IMR-90 (cell line): ENCODE measurements at regions not wholly inside any gene's neighbourhood (a gene's known extent, or its start where the extent isn't known, plus 50 kb on each side); places are given as distances from the start of the nearest gene placed in this dataset.

Experiments used
- ATAC-seq: fragments of 200-7000 bp; cut with Tn5 transposase; 2 replicates; pipeline ENCODE4 v1.9.1; 2020; ENCODE audit warnings: low read depth, mild to moderate bottlenecking, moderate library complexity
- BruUV-seq: library from RNA; stranded (reverse); fragments of 400-500 nt; replicated peaks from 2 replicates; lab custom pipeline; 2021; lab: Mats Ljungman, UMichigan
- CTCF ChIA-PET: fragments of 300-600 bp; formaldehyde crosslinking; extraction: SDS; loops from one replicate; lab custom pipeline; 2021; ENCODE audit warnings: antibody characterized with exemption; lab: Yijun Ruan, JAX
- POLR2A ChIA-PET: fragments of 300-600 bp; sonication (Branson Sonifier 250); formaldehyde crosslinking; loops from one replicate; lab custom pipeline; 2022; ENCODE audit warnings: antibody characterized with exemption; ENCODE audit not compliant: unreplicated experiment; lab: Charles Lee
- DNase-seq: peaks from one replicate; pipeline ENCODE4 v3.0.0; 2013
- H2AFZ ChIP-seq: replicated peaks from 2 replicates; pipeline ENCODE3; 2013; ENCODE audit warnings: low read length, mild to moderate bottlenecking; ENCODE audit not compliant: poor library complexity
- H2AK5ac ChIP-seq: 2 replicates; pipeline ENCODE4 v1.6.1; 2013; ENCODE audit warnings: low read depth, low read length, inconsistent platforms
- H2AK9ac ChIP-seq: replicated peaks from 2 replicates; pipeline ENCODE3; 2013; ENCODE audit warnings: mild to moderate bottlenecking, low read depth, low read length, moderate library complexity; ENCODE audit not compliant: poor library complexity
- H2BK120ac ChIP-seq: 2 replicates; pipeline ENCODE4 v1.6.1; 2013; ENCODE audit warnings: low read depth, low read length, inconsistent platforms
- H2BK15ac ChIP-seq: 3 replicates; pipeline ENCODE4 v1.6.1; 2013; ENCODE audit warnings: low read depth, low read length, inconsistent platforms
- H2BK20ac ChIP-seq: 2 replicates; pipeline ENCODE4 v1.6.1; 2013; ENCODE audit warnings: low read depth, mild to moderate bottlenecking, inconsistent platforms, low read length, moderate library complexity
- H2BK5ac ChIP-seq: 2 replicates; pipeline ENCODE4 v1.6.1; 2013; ENCODE audit warnings: mild to moderate bottlenecking, low read depth, low read length, inconsistent platforms; ENCODE audit not compliant: poor library complexity, severe bottlenecking
- H3K14ac ChIP-seq: replicated peaks from 2 replicates; pipeline ENCODE4 v1.6.1; 2013; ENCODE audit warnings: low read depth, low read length, inconsistent platforms
- H3K18ac ChIP-seq: 2 replicates; pipeline ENCODE4 v1.6.1; 2013; ENCODE audit warnings: low read depth, low read length, control low read depth
- H3K23ac ChIP-seq: 2 replicates; pipeline ENCODE4 v1.6.1; 2013; ENCODE audit warnings: low read depth, low read length, inconsistent platforms
- H3K27ac ChIP-seq: 2 replicates; pipeline ENCODE4 v1.5.1; 2013; ENCODE audit warnings: mild to moderate bottlenecking, control low read depth, low read length; ENCODE audit not compliant: insufficient read depth
- H3K27me3 ChIP-seq: 2 replicates; pipeline ENCODE4 v1.6.1; 2013; ENCODE audit warnings: low read length; ENCODE audit not compliant: control insufficient read depth, insufficient read depth
- H3K36me3 ChIP-seq: 2 replicates; pipeline ENCODE4 v1.6.1; 2013; ENCODE audit warnings: low read length, mixed read lengths; ENCODE audit not compliant: control insufficient read depth, insufficient read depth
- H3K4ac ChIP-seq: 2 replicates; pipeline ENCODE4 v1.6.1; 2013; ENCODE audit warnings: low read depth, low read length, inconsistent platforms
- H3K4me1 ChIP-seq: 2 replicates; pipeline ENCODE4 v1.6.1; 2013; ENCODE audit warnings: low read length, mixed read lengths; ENCODE audit not compliant: control insufficient read depth, insufficient read depth
- H3K4me2 ChIP-seq: 2 replicates; pipeline ENCODE4 v1.6.1; 2013; ENCODE audit warnings: low read depth, mild to moderate bottlenecking, control low read depth, low read length, moderate library complexity
- H3K4me3 ChIP-seq: 2 replicates; pipeline ENCODE4 v1.5.1; 2013; ENCODE audit warnings: low read depth, mild to moderate bottlenecking, control low read depth, low read length, moderate library complexity; ENCODE audit not compliant: insufficient read depth
- H3K56ac ChIP-seq: 2 replicates; pipeline ENCODE4 v1.6.1; 2013; ENCODE audit warnings: low read length, inconsistent platforms; ENCODE audit not compliant: insufficient read depth; ENCODE audit errors: extremely low read depth
- H3K79me1 ChIP-seq, 2 experiments: 2 replicates each; pipeline ENCODE4 v1.6.1; 2013; ENCODE audit warnings: low read length in 2 of 2, inconsistent platforms in 1 of 2, low read depth in 1 of 2
- H3K9ac ChIP-seq: 2 replicates; pipeline ENCODE4 v1.6.1; 2013; ENCODE audit warnings: low read depth, low read length, control low read depth
- H3K9me1 ChIP-seq: 2 replicates; pipeline ENCODE4 v1.6.1; 2013; ENCODE audit warnings: low read length, inconsistent platforms; ENCODE audit not compliant: insufficient read depth
- H3K9me3 ChIP-seq: 2 replicates; pipeline ENCODE4 v1.6.1; 2013; ENCODE audit warnings: low read length; ENCODE audit not compliant: control insufficient read depth, insufficient read depth
- H4K20me1 ChIP-seq: 2 replicates; pipeline ENCODE4 v1.6.1; 2013; ENCODE audit warnings: low read length, inconsistent platforms; ENCODE audit not compliant: insufficient read depth
- H4K5ac ChIP-seq: 2 replicates; pipeline ENCODE4 v1.6.1; 2013; ENCODE audit warnings: mild to moderate bottlenecking, low read depth, low read length, control low read depth
- H4K8ac ChIP-seq, 2 experiments: 2 replicates each; pipeline ENCODE4 v1.6.1; 2013; ENCODE audit warnings: low read depth in 2 of 2, low read length in 2 of 2, control low read depth in 1 of 2, inconsistent platforms in 1 of 2
- H4K91ac ChIP-seq: 2 replicates; pipeline ENCODE4 v1.6.1; 2013; ENCODE audit warnings: low read depth, low read length, inconsistent platforms; ENCODE audit not compliant: insufficient read depth
- BHLHE40 ChIP-seq: fragments of 150-350 bp; IDR thresholded peaks from 2 replicates; pipeline ENCODE4 v1.6.1; 2016; ENCODE audit warnings: mild to moderate bottlenecking, low read depth, low read length
- CHD1 ChIP-seq: IDR thresholded peaks from 2 replicates; pipeline ENCODE4 v1.6.1; 2012; ENCODE audit warnings: low read depth, low read length, improper control_type of control experiment
- ELK1 ChIP-seq: fragments of 150-350 bp; IDR thresholded peaks from 2 replicates; pipeline ENCODE4 v1.6.1; 2016; ENCODE audit warnings: low read depth, mild to moderate bottlenecking, low read length, moderate library complexity, borderline replicate concordance
- FOS ChIP-seq: fragments of 150-350 bp; IDR thresholded peaks from 2 replicates; pipeline ENCODE4 v1.6.1; 2016; ENCODE audit warnings: low read depth, low read length
- MAFK ChIP-seq: IDR thresholded peaks from 2 replicates; pipeline ENCODE4 v1.6.1; 2012; ENCODE audit warnings: low read depth, low read length, improper control_type of control experiment
- MAZ ChIP-seq: IDR thresholded peaks from 2 replicates; pipeline ENCODE4 v1.6.1; 2012; ENCODE audit warnings: low read depth, mild to moderate bottlenecking, low read length, improper control_type of control experiment, moderate library complexity, borderline replicate concordance
- MXI1 ChIP-seq: IDR thresholded peaks from 2 replicates; pipeline ENCODE4 v1.6.1; 2012; ENCODE audit warnings: low read depth, mild to moderate bottlenecking, low read length, moderate library complexity, borderline replicate concordance
- POLR2A ChIP-seq: IDR thresholded peaks from 2 replicates; pipeline ENCODE4 v1.6.1; 2012; ENCODE audit warnings: mild to moderate bottlenecking, low read depth, low read length
- RAD21 ChIP-seq: IDR thresholded peaks from 2 replicates; pipeline ENCODE4 v1.6.1; 2012; ENCODE audit warnings: low read length, improper control_type of control experiment
- RCOR1 ChIP-seq: IDR thresholded peaks from 2 replicates; pipeline ENCODE4 v1.6.1; 2012; ENCODE audit warnings: mild to moderate bottlenecking, low read length, improper control_type of control experiment; ENCODE audit not compliant: insufficient replicate concordance
- RFX5 ChIP-seq: IDR thresholded peaks from 2 replicates; pipeline ENCODE4 v1.8.0; 2012; ENCODE audit warnings: low read depth, mild to moderate bottlenecking, low read length, moderate library complexity
- SMC3 ChIP-seq: fragments of 150-350 bp; IDR thresholded peaks from 2 replicates; pipeline ENCODE4 v1.6.1; 2016; ENCODE audit warnings: low read depth, mild to moderate bottlenecking, antibody characterized with exemption, low read length, moderate library complexity
- dilution Hi-C: fragments of 300-500 bp; cut with HindIII; formaldehyde crosslinking; loops from one replicate; pipeline ENCODE4 v1.14.3; 2018; ENCODE audit warnings: low sequenced_read_pairs; ENCODE audit not compliant: unreplicated experiment
- in situ Hi-C: fragments of 300-500 bp; cut with MboI; formaldehyde crosslinking; loops from 3 replicates; pipeline ENCODE4 v1.14.3; 2019; ENCODE audit warnings: low sequenced_read_pairs, inconsistent platforms, mixed read lengths
- intact Hi-C: fragments of 100-400 bp; cut with micrococcal nuclease; formaldehyde crosslinking; loops from 2 replicates; pipeline ENCODE4 v1.10.0; 2022
- TF ChIP-seq, protein P1 (sequence below): fragments of 150-350 bp; IDR thresholded peaks from 2 replicates; pipeline ENCODE4 v1.6.1; 2017; ENCODE audit warnings: mild to moderate bottlenecking, antibody characterized with exemption, low read length, low read depth
- TF ChIP-seq, protein P2 (sequence below): conservative IDR thresholded peaks from 2 replicates; pipeline ENCODE4 v1.5.1; 2012; ENCODE audit warnings: mild to moderate bottlenecking, low read depth, low read length, improper control_type of control experiment

- Histone ChIP-seq H3K9me1 (no peaks in the 10 kb centered on the region), H2AK9ac (no peak overlapping the region), H4K5ac (no peak overlapping the region), H2BK15ac (no peak overlapping the region), H3K23ac (no peak overlapping the region), H2BK20ac (no peak overlapping the region), H4K91ac (no peak overlapping the region), H3K4me2 (no peak overlapping the region), H3K79me1 (no peaks in the 10 kb centered on the region), H2BK120ac (no peak overlapping the region), H3K4ac (no peak overlapping the region), H3K18ac (no peak overlapping the region), H3K9me3 (no peaks in the 10 kb centered on the region), H3K36me3 (no peaks in the 10 kb centered on the region), H3K27me3 (no peaks in the 10 kb centered on the region), H3K9ac (no peak overlapping the region), H3K56ac (no peak overlapping the region), H4K20me1 (no peaks in the 10 kb centered on the region), H3K27ac (no peak overlapping the region), H3K4me3 (no peak overlapping the region), H3K4me1 (no peaks in the 10 kb centered on the region), H2BK5ac (no peak overlapping the region), H2AFZ (no peak overlapping the region), H4K8ac (no peak overlapping the region), H2AK5ac (no peak overlapping the region), H3K14ac (no peak overlapping the region)
- no TSS peak for BruUV-seq
- no peak for DNase-seq
- TF ChIP-seq RFX5 (no peak), MAFK (no peak), MAZ (no peak), RCOR1 (no peak), BHLHE40 (no peak), RAD21 (no peak), FOS (no peak), CHD1 (no peak), SMC3 (no peak), ELK1 (no peak), MXI1 (no peak), POLR2A (no peak)
- TF ChIP-seq, protein P1, sequence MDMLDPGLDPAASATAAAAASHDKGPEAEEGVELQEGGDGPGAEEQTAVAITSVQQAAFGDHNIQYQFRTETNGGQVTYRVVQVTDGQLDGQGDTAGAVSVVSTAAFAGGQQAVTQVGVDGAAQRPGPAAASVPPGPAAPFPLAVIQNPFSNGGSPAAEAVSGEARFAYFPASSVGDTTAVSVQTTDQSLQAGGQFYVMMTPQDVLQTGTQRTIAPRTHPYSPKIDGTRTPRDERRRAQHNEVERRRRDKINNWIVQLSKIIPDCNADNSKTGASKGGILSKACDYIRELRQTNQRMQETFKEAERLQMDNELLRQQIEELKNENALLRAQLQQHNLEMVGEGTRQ = no peak
- TF ChIP-seq, protein P2, sequence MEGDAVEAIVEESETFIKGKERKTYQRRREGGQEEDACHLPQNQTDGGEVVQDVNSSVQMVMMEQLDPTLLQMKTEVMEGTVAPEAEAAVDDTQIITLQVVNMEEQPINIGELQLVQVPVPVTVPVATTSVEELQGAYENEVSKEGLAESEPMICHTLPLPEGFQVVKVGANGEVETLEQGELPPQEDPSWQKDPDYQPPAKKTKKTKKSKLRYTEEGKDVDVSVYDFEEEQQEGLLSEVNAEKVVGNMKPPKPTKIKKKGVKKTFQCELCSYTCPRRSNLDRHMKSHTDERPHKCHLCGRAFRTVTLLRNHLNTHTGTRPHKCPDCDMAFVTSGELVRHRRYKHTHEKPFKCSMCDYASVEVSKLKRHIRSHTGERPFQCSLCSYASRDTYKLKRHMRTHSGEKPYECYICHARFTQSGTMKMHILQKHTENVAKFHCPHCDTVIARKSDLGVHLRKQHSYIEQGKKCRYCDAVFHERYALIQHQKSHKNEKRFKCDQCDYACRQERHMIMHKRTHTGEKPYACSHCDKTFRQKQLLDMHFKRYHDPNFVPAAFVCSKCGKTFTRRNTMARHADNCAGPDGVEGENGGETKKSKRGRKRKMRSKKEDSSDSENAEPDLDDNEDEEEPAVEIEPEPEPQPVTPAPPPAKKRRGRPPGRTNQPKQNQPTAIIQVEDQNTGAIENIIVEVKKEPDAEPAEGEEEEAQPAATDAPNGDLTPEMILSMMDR = no peak
- dilution Hi-C loops = no loop called here
- no peak for ATAC-seq
- ChIA-PET POLR2A (no interaction called here), CTCF (no interaction called here)
- in situ Hi-C loops = no loop called here
- intact Hi-C loops = no loop called here
Measured at GRCh38 chr2:81942136-81942680, 1637.7 kb upstream of the LRRTM1 start.
